Right lobe of liver (tissue), 4 donors: ENCODE measurements at regions not wholly inside any gene's neighbourhood (a gene's known extent, or its start where the extent isn't known, plus 50 kb on each side); places are given as distances from the start of the nearest gene placed in this dataset.

Experiments
- POLR2A ChIP-seq: fragments of 450-650 bp; IDR thresholded peaks from one replicate; pipeline ENCODE4 v1.6.1; 2017; ENCODE audit warnings: antibody characterized with exemption, mild to moderate bottlenecking
- TF ChIP-seq, protein P1 (sequence below), 4 donors: fragments of 200-600 bp in 3 of 4; fragments of 450-650 bp in 1 of 4; IDR thresholded peaks; one replicate each; pipeline versions ENCODE4 v1.5.1 to v1.8.0; 2016 to 2022; ENCODE audit warnings: antibody characterized with exemption in 4 of 4, mild to moderate bottlenecking in 2 of 4
- donor health status: DM: no; HTN: no; CAD: no.
- donor health status: DM: no; HTN: no; CAD: no.
- donor health status: DM: no; HTN: yes; CAD: no.

DNA sequence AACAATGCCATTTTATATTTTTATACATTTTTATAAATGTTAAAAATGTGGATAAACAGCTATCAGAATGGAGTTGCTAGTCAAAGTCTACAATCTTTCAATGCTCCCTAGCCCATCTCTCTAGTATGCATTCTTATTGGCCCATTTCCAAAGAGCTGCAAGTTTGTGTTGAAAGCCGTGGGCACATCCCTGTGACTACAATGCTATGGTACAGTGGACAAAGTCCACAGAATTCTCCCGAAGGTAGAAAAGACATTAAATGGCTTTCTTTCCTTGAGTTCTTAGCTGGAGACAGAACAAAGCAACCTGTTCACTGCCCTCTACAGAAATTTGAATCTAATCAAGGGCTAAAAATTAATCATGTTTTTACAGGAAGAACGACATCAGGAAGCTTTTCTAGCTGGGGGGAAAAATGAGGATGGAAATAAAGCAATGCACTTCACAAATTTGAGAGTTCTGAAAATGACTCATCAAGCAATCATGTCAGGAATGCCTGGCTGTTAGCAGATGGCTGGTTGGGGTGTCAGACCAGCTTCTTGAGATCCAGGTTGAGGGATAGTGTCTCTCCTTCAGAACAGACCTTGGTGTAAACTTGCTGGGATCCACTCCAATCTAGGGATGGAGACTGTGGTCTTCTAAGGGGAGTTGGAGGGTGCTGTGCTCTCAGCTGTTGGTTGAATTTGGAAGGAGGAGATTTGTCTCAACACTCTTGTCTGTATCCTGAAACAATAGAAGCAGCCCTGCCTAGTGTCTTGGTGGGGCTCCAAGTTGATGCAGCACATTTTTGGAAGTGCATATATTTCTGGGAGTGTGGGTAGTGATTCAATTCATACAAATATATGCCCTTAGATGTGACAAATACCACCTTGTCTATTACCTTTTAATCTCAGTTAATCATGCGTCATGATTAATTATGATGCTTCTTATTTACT is 143.4 kb upstream of the PHACTR1 start:
- TF ChIP-seq, protein P1, sequence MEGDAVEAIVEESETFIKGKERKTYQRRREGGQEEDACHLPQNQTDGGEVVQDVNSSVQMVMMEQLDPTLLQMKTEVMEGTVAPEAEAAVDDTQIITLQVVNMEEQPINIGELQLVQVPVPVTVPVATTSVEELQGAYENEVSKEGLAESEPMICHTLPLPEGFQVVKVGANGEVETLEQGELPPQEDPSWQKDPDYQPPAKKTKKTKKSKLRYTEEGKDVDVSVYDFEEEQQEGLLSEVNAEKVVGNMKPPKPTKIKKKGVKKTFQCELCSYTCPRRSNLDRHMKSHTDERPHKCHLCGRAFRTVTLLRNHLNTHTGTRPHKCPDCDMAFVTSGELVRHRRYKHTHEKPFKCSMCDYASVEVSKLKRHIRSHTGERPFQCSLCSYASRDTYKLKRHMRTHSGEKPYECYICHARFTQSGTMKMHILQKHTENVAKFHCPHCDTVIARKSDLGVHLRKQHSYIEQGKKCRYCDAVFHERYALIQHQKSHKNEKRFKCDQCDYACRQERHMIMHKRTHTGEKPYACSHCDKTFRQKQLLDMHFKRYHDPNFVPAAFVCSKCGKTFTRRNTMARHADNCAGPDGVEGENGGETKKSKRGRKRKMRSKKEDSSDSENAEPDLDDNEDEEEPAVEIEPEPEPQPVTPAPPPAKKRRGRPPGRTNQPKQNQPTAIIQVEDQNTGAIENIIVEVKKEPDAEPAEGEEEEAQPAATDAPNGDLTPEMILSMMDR (IDR thresholded peaks at IDR 0.05): no peak
- TF ChIP-seq POLR2A: no peak
